ENCODE measurements at regions not wholly inside any gene's neighbourhood (a gene's known extent, or its start where the extent isn't known, plus 50 kb on each side); places are given as distances from the start of the nearest gene placed in this dataset.

- no peaks in the 10 kb centered on the region for H3K9me3 ChIP-seq
- no peak overlapping the region for H3K4me3 ChIP-seq
- H3K27me3 ChIP-seq = no peaks in the 10 kb centered on the region
- no peaks in the 10 kb centered on the region for H3K36me3 ChIP-seq
- no peak for DNase-seq
Observed at GRCh38 chr1:238242181-238242580, 351.5 kb upstream of the ZP4 start.

- no peaks in the 10 kb centered on the region for H3K36me3 ChIP-seq
- DNase-seq = no peak
- H3K4me3 ChIP-seq = no peak overlapping the region
- H3K27me3 ChIP-seq = no peaks in the 10 kb centered on the region
- no peaks in the 10 kb centered on the region for H3K9me3 ChIP-seq
Observed at GRCh38 chr1:238241607-238242006, 350.9 kb upstream of the ZP4 start.

- Histone ChIP-seq H3K9me3 (no peaks in the 10 kb centered on the region), H3K36me3 (no peaks in the 10 kb centered on the region), H3K27me3 (no peaks in the 10 kb centered on the region), H3K4me3 (no peak overlapping the region)
- no peak for DNase-seq
Observed at GRCh38 chr1:238239343-238239742, 348.6 kb upstream of the ZP4 start.

- H3K9me3 ChIP-seq = no peaks in the 10 kb centered on the region
- no peaks in the 10 kb centered on the region for H3K36me3 ChIP-seq
- no peak overlapping the region for H3K4me3 ChIP-seq
- DNase-seq = no peak
- no peaks in the 10 kb centered on the region for H3K27me3 ChIP-seq
Observed at GRCh38 chr1:238233966-238234365, 343.2 kb upstream of the ZP4 start.

GRCh38 chr1:238232084-238232710 lies 341.5 kb upstream of the ZP4 start:
- Histone ChIP-seq H3K9me3 (no peaks in the 10 kb centered on the region), H3K4me3 (no peak overlapping the region), H3K27me3 (no peaks in the 10 kb centered on the region), H3K36me3 (no peaks in the 10 kb centered on the region)
- DNase-seq = no peak

GRCh38 chr1:238226810-238227209 lies 336.1 kb upstream of the ZP4 start:
- Histone ChIP-seq H3K9me3 (no peaks in the 10 kb centered on the region), H3K4me3 (no peak overlapping the region), H3K27me3 (no peaks in the 10 kb centered on the region), H3K36me3 (no peaks in the 10 kb centered on the region)
- no peak for DNase-seq

GRCh38 chr1:238223076-238223640 lies 332.4 kb upstream of the ZP4 start:
- H3K27me3 ChIP-seq = no peaks in the 10 kb centered on the region
- no peaks in the 10 kb centered on the region for H3K9me3 ChIP-seq
- H3K4me3 ChIP-seq = no peak overlapping the region
- DNase-seq = no peak
- no peaks in the 10 kb centered on the region for H3K36me3 ChIP-seq

- no peak overlapping the region for H3K4me3 ChIP-seq
- no peaks in the 10 kb centered on the region for H3K9me3 ChIP-seq
- H3K27me3 ChIP-seq = no peaks in the 10 kb centered on the region
- DNase-seq = no peak
- H3K36me3 ChIP-seq = no peaks in the 10 kb centered on the region
Observed at GRCh38 chr1:238221738-238222137, 331.0 kb upstream of the ZP4 start.

GRCh38 chr1:238214449-238214848 lies 323.7 kb upstream of the ZP4 start:
- no peak for DNase-seq
- Histone ChIP-seq H3K4me3 (no peak overlapping the region), H3K36me3 (no peaks in the 10 kb centered on the region), H3K27me3 (no peaks in the 10 kb centered on the region), H3K9me3 (no peaks in the 10 kb centered on the region)

GRCh38 chr1:238205045-238205662 lies 314.4 kb upstream of the ZP4 start:
- H3K27me3 ChIP-seq = no peaks in the 10 kb centered on the region
- no peak for DNase-seq
- H3K9me3 ChIP-seq = no peaks in the 10 kb centered on the region
- H3K36me3 ChIP-seq = no peaks in the 10 kb centered on the region
- H3K4me3 ChIP-seq = no peak overlapping the region

GRCh38 chr1:238201992-238202391 lies 311.3 kb upstream of the ZP4 start:
- no peak for DNase-seq
- Histone ChIP-seq H3K27me3 (no peaks in the 10 kb centered on the region), H3K4me3 (no peak overlapping the region), H3K9me3 (no peaks in the 10 kb centered on the region), H3K36me3 (no peaks in the 10 kb centered on the region)

- Histone ChIP-seq H3K9me3 (no peaks in the 10 kb centered on the region), H3K4me3 (no peak overlapping the region), H3K36me3 (no peaks in the 10 kb centered on the region), H3K27me3 (no peaks in the 10 kb centered on the region)
- DNase-seq = no peak
Observed at GRCh38 chr1:238199325-238199724, 308.6 kb upstream of the ZP4 start.

- no peaks in the 10 kb centered on the region for H3K9me3 ChIP-seq
- no peak for DNase-seq
- H3K4me3 ChIP-seq = no peak overlapping the region
- H3K27me3 ChIP-seq = no peaks in the 10 kb centered on the region
- no peaks in the 10 kb centered on the region for H3K36me3 ChIP-seq
Observed at GRCh38 chr1:238196516-238196915, 305.8 kb upstream of the ZP4 start.

- DNase-seq = no peak
- Histone ChIP-seq H3K9me3 (no peaks in the 10 kb centered on the region), H3K27me3 (no peaks in the 10 kb centered on the region), H3K4me3 (no peak overlapping the region), H3K36me3 (no peaks in the 10 kb centered on the region)
Observed at GRCh38 chr1:238191170-238191569, 300.4 kb upstream of the ZP4 start.

- no peaks in the 10 kb centered on the region for H3K36me3 ChIP-seq
- no peak overlapping the region for H3K4me3 ChIP-seq
- H3K9me3 ChIP-seq = no peaks in the 10 kb centered on the region
- no peaks in the 10 kb centered on the region for H3K27me3 ChIP-seq
- no peak for DNase-seq
Observed at GRCh38 chr1:238187575-238187949, 296.8 kb upstream of the ZP4 start.

GRCh38 chr1:238186887-238187574 lies 296.3 kb upstream of the ZP4 start:
- no peak for DNase-seq
- Histone ChIP-seq H3K9me3 (no peaks in the 10 kb centered on the region), H3K4me3 (no peak overlapping the region), H3K27me3 (no peaks in the 10 kb centered on the region), H3K36me3 (no peaks in the 10 kb centered on the region)

- DNase-seq = no peak
- Histone ChIP-seq H3K36me3 (no peaks in the 10 kb centered on the region), H3K9me3 (no peaks in the 10 kb centered on the region), H3K27me3 (no peaks in the 10 kb centered on the region), H3K4me3 (no peak overlapping the region)
Observed at GRCh38 chr1:238177960-238178645, 287.4 kb upstream of the ZP4 start.

Measured in MG63 (cell line).